ENCODE measurements at regions not wholly inside any gene's neighbourhood (a gene's known extent, or its start where the extent isn't known, plus 50 kb on each side); places are given as distances from the start of the nearest gene placed in this dataset.

DNA sequence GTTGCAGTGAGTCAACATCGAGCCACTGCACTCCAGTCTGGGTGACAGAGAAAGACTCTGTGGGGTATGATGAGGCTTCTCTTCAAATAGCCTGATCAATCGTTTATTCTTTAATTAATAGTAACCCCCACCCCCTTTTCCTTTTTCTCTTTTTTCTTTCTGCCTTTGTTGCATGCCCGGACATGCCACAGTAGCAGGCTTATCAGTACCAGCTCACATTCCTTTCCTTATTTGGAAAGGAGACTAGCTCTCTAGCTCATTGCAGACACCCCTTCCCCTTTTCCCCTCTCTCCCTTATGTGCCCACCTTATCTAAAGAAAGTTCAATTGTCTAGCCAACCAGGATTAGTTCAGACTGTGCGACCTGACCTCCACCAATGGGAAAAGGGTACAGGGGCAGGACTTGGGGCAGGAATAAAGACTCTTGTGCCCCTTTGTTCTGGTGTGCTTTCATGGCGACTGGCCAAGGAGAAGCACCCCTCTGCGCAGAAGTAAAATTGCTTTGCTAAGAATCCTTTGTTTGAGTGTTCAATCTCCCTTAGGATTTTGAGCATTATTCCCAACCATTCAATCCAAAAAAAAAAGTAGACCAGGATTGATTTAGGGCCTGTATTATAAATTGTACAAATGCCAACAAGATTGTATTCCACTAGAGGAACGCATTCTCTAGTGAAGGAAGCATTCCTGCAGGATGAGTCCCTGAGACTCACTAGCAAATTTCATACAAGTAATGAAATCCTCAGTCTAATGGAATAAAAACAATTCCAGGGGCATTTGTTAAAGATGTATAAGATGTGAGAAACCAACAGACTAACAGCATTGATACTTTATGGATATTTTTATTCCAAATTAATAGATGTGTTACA lies 95.8 kb upstream of the SNRPN start:
- H3K4me1 Mint-ChIP-seq = peaks cover 39% of the 10 kb centered on the region
- peak overlapping the region; percentile 60 for H3K27ac Mint-ChIP-seq (ENCODE audit: unreplicated experiment)
- H3K27me3 Mint-ChIP-seq (ENCODE audit: low read depth) = peaks cover 4% of the 10 kb centered on the region
- peaks cover 3% of the 10 kb centered on the region for H3K9me3 Mint-ChIP-seq
- H3K36me3 Mint-ChIP-seq (ENCODE audit: low read depth) = no peaks in the 10 kb centered on the region
- peak; percentile 14 for DNase-seq (ENCODE audit: low read depth, low spot score)
- peak overlapping the region; percentile 83 for H3K4me3 Mint-ChIP-seq
- TF ChIP-seq, protein P1, sequence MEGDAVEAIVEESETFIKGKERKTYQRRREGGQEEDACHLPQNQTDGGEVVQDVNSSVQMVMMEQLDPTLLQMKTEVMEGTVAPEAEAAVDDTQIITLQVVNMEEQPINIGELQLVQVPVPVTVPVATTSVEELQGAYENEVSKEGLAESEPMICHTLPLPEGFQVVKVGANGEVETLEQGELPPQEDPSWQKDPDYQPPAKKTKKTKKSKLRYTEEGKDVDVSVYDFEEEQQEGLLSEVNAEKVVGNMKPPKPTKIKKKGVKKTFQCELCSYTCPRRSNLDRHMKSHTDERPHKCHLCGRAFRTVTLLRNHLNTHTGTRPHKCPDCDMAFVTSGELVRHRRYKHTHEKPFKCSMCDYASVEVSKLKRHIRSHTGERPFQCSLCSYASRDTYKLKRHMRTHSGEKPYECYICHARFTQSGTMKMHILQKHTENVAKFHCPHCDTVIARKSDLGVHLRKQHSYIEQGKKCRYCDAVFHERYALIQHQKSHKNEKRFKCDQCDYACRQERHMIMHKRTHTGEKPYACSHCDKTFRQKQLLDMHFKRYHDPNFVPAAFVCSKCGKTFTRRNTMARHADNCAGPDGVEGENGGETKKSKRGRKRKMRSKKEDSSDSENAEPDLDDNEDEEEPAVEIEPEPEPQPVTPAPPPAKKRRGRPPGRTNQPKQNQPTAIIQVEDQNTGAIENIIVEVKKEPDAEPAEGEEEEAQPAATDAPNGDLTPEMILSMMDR (conservative IDR thresholded peaks at IDR 0.05) = no peak

DNA sequence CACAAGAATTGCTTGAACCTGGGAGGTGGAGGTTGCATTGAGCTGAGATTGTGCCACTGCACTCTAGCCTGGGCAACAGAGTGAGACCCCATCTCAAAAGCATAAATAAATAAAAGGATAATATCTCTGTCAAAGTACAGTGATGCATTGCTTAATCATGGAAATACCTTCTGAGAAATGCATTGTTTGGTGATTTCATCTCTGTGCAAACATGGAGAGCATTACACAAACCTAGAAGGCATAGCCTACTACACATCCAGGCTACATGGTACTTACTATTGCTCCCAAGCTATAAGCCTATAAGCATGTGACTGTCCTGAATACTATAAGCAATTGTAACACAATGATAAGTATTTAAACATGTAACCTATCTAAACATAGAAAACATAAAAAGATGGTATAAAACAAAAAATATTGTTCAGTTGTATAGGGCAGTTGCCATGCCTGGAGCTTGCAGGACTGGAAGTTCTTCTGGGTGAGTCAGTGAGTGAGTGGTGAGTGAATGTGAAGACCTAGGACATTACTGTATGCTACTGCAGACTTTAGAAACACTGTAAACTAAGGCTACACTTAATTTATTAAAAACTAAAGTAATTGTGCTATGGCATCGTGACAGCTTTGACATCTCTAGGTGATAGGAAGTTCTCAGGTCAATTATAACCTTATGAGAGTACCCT lies 93.6 kb upstream of the SNRPN start:
- Mint-ChIP-seq H3K27me3 (ENCODE audit: low read depth) (peaks cover 2% of the 10 kb centered on the region), H3K27ac (ENCODE audit: unreplicated experiment) (no peak overlapping the region), H3K9me3 (peaks cover 5% of the 10 kb centered on the region), H3K36me3 (ENCODE audit: low read depth) (no peaks in the 10 kb centered on the region), H3K4me1 (peaks cover 36% of the 10 kb centered on the region), H3K4me3 (no peak overlapping the region)
- no peak for DNase-seq (ENCODE audit: low read depth, low spot score)
- TF ChIP-seq, protein P1 (conservative IDR thresholded peaks at IDR 0.05) = no peak

DNA sequence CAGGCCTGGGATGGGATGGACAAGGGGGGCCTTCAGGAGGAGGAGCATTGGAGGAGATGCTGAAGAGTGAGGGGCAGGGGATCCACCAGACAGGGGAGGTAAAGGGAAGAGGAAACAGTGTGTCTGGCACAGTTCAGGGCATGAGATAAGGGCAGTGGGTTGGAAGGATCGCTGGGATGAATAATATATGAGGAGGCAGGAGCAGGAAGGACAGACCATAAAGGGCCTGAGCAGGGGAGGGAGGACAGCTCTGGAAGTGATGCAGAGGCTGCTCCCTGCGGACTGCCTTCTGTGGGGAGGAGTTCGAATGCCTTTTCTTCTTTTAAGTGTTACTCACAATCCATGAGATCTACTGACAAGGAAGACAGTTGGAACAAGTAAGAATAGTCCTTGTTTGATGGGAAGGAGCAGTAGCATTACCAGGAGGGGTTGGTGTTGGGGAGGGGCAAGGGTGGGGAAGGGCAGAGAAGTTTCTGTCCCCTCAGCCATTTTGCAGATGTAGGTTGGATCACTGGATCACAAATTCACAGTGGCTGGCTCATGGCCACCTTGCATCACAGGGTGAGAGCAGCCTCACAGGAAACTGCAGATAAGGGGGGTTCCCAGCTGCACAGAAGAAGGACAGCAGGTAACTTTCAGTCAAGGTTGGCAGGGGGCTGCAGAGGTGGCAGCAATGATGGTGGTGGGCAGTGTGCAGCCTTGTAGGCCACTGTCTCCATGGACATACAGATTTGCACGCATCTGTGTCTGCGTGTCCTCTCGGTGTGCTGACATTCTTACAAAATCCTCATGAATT lies 91.9 kb upstream of the SNRPN start:
- peaks cover 22% of the 10 kb centered on the region for H3K4me1 Mint-ChIP-seq
- DNase-seq (ENCODE audit: low read depth, low spot score) = no peak
- TF ChIP-seq, protein P1 (conservative IDR thresholded peaks at IDR 0.05) = no peak
- no peaks in the 10 kb centered on the region for H3K27me3 Mint-ChIP-seq (ENCODE audit: low read depth)
- H3K36me3 Mint-ChIP-seq (ENCODE audit: low read depth) = no peaks in the 10 kb centered on the region
- H3K9me3 Mint-ChIP-seq = peaks cover 3% of the 10 kb centered on the region
- peak overlapping the region; percentile 66 for H3K4me3 Mint-ChIP-seq
- H3K27ac Mint-ChIP-seq (ENCODE audit: unreplicated experiment) = peak overlapping the region; percentile 85

DNA sequence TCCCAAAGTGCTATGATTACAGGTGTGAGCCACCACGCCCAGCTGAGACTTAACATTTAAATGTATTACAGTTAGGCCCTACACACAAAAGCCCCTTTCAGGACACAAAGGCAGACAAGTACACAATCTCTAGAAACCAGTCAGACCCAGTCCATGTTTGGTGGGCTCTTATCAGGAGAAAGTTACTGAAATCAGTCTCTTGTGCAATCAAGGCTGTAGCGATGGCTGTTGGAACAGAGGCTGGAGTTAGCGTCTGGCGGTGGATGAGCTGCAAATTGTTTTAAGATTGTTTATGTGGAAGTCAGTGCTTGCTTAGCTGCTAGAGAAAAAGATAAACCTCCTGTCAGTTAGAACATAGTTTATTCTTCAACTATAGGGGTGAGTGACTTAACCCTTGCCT lies 89.5 kb upstream of the SNRPN start:
- DNase-seq (ENCODE audit: low read depth, low spot score) = no peak
- Mint-ChIP-seq H3K9me3 (peaks cover 5% of the 10 kb centered on the region), H3K4me3 (no peak overlapping the region), H3K36me3 (ENCODE audit: low read depth) (no peaks in the 10 kb centered on the region), H3K4me1 (peaks cover 11% of the 10 kb centered on the region), H3K27ac (ENCODE audit: unreplicated experiment) (no peak overlapping the region), H3K27me3 (ENCODE audit: low read depth) (no peaks in the 10 kb centered on the region)
- TF ChIP-seq, protein P1 (conservative IDR thresholded peaks at IDR 0.05) = no peak

DNA sequence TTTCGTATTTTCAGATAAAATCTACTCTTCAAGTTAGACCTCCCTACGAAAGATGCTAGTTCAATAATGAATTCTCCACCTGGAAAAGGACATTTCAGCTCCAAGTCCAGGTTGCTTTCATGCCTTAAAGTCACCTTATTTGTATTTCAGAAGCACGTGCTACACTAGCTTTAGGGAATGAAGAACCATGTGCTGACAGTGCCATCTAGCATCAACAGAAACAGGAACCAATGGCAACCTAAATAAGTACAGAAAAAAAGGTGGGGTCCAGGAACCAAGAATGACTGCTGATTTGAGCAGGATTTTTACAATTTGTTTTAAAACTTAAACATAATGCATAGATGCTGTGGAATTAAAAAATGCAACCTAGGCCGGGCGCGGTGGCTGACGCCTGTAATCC lies 77.6 kb upstream of the SNRPN start:
- peaks cover 8% of the 10 kb centered on the region for H3K36me3 Mint-ChIP-seq (ENCODE audit: low read depth)
- H3K27ac Mint-ChIP-seq (ENCODE audit: unreplicated experiment) = no peak overlapping the region
- H3K4me3 Mint-ChIP-seq = no peak overlapping the region
- H3K4me1 Mint-ChIP-seq = no peaks in the 10 kb centered on the region
- peaks cover 13% of the 10 kb centered on the region for H3K9me3 Mint-ChIP-seq
- no peak for DNase-seq (ENCODE audit: low read depth, low spot score)
- TF ChIP-seq, protein P1 (conservative IDR thresholded peaks at IDR 0.05) = no peak
- H3K27me3 Mint-ChIP-seq (ENCODE audit: low read depth) = no peaks in the 10 kb centered on the region

All from neural crest cell (in vitro differentiated cells).